Mucosa of descending colon (tissue), 3 donors: ENCODE measurements at regions not wholly inside any gene's neighbourhood (a gene's known extent, or its start where the extent isn't known, plus 50 kb on each side); places are given as distances from the start of the nearest gene placed in this dataset.

Source experiments
- ATAC-seq: fragments of 200-7000 bp; cut with Tn5 transposase; one replicate; pipeline ENCODE4 v1.9.1; 2020; ENCODE audit warnings: mild to moderate bottlenecking, moderate library complexity
- DNase-seq, 3 donors: peaks; one replicate each; pipeline ENCODE4 v3.0.0-alpha.2; 2020
- H3K36me3 ChIP-seq: fragments of 200-600 bp; one replicate; pipeline ENCODE4 v1.8.0; 2021; ENCODE audit warnings: low read depth, mild to moderate bottlenecking
- H3K4me1 ChIP-seq: fragments of 200-600 bp; one replicate; pipeline ENCODE4 v1.8.0; 2021; ENCODE audit warnings: low read depth, mild to moderate bottlenecking
- H3K4me3 ChIP-seq: fragments of 200-600 bp; one replicate; pipeline ENCODE4 v1.8.0; 2021; ENCODE audit warnings: mild to moderate bottlenecking
- H3K9me3 ChIP-seq: fragments of 200-600 bp; one replicate; pipeline ENCODE4 v1.8.0; 2021; ENCODE audit warnings: mild to moderate bottlenecking
- intact Hi-C, 2 donors: fragments of 100-400 bp; cut with DNase I in 1 of 2; cut with micrococcal nuclease in 1 of 2; formaldehyde crosslinking; loops; one replicate each; pipeline versions ENCODE4 v1.11.0 to v1.11.1; 2022; cut with DNase I, micrococcal nuclease
- TF ChIP-seq, protein P1 (sequence below): fragments of 200-600 bp; IDR thresholded peaks from one replicate; pipeline ENCODE4 v1.8.0; 2022; ENCODE audit warnings: antibody characterized with exemption, mild to moderate bottlenecking
- donor health status: DM: no; HTN: no; CAD: no; lungs with moderate emphysema.
- donor health status: DM: no; HTN: no; CAD: no.
- donor health status: DM: no; HTN: yes; CAD: no.

DNA sequence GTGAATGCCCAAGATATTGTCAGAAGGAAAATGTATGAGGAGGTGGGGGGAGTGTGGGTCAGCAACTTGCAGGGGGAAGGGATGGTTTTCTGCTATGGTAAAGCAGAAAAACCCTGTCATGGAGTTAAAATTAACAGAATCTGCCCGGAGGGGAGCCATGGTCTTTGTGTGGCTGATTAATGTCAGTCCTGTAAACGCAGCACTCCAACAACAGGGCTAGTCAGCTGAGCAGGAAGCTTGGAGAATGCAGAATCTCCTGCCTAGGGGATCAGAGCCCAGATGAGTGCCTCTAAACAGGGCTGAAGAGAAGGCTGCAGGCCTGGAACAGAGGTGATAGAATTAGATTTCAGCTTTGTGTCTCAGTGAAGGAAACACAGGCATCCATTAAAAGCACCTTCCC, 140.9 kb upstream of the MTNR1B start:
- Histone ChIP-seq H3K4me3 (no peak overlapping the region), H3K36me3 (no peaks in the 10 kb centered on the region), H3K9me3 (no peaks in the 10 kb centered on the region), H3K4me1 (no peaks in the 10 kb centered on the region)
- DNase-seq = no peak
- no peak for ATAC-seq
- intact Hi-C loops = no loop called here
- TF ChIP-seq, protein P1, sequence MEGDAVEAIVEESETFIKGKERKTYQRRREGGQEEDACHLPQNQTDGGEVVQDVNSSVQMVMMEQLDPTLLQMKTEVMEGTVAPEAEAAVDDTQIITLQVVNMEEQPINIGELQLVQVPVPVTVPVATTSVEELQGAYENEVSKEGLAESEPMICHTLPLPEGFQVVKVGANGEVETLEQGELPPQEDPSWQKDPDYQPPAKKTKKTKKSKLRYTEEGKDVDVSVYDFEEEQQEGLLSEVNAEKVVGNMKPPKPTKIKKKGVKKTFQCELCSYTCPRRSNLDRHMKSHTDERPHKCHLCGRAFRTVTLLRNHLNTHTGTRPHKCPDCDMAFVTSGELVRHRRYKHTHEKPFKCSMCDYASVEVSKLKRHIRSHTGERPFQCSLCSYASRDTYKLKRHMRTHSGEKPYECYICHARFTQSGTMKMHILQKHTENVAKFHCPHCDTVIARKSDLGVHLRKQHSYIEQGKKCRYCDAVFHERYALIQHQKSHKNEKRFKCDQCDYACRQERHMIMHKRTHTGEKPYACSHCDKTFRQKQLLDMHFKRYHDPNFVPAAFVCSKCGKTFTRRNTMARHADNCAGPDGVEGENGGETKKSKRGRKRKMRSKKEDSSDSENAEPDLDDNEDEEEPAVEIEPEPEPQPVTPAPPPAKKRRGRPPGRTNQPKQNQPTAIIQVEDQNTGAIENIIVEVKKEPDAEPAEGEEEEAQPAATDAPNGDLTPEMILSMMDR = no peak

- ATAC-seq (no peak), DNase-seq (no peak)
- TF ChIP-seq, protein P1 = no peak
- H3K4me3 ChIP-seq = no peak overlapping the region
- intact Hi-C loops = no loop called here
- H3K36me3 ChIP-seq = no peaks in the 10 kb centered on the region
- no peaks in the 10 kb centered on the region for H3K4me1 ChIP-seq
- H3K9me3 ChIP-seq = no peaks in the 10 kb centered on the region
Observed at GRCh38 chr11:92829121-92829520, 140.3 kb upstream of the MTNR1B start.

GRCh38 chr11:92829671-92830070, 139.8 kb upstream of the MTNR1B start:
- H3K4me3 ChIP-seq = no peak overlapping the region
- DNase-seq = no peak
- H3K9me3 ChIP-seq = no peaks in the 10 kb centered on the region
- no peaks in the 10 kb centered on the region for H3K4me1 ChIP-seq
- intact Hi-C loops = no loop called here
- H3K36me3 ChIP-seq = no peaks in the 10 kb centered on the region
- TF ChIP-seq, protein P1 = no peak
- no peak for ATAC-seq

DNA sequence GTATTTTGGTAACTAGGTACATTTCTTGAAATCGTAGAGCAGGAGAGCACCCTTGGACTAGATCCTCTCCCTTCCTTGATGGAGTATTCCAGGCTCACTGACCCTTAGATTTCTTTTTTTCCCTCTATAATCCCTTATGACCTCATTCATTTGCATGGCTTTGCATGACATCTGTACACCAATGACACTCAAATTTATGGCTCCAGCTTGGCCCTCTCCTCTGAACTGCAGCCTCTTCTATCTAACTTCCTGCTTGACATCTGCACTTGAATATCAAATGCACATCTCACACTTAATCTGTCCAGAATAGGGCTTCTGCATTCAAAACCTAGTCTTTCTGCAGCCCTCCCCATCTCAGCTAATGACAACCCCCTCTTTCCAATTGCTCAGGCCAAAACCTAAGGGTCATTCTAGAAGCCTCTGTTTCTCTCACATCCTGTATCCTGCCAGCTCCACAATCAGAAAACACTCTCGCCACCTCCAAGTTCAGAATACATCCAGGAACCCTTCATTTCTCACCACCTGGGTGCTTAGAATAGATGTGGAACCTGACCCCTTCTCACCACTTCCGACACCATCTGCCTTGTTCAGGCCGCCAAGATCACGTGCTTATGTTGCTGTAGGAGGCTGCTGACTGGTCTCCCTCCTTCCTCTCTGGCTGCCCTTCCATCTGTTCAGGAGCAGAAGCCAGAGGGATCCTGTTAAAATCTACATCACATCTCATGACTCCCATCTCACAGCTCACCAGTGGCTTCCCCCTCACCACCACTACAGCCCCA, 138.9 kb upstream of the MTNR1B start:
- no peak overlapping the region for H3K4me3 ChIP-seq
- DNase-seq (no peak), ATAC-seq (no peak)
- no peaks in the 10 kb centered on the region for H3K9me3 ChIP-seq
- TF ChIP-seq, protein P1 = no peak
- H3K36me3 ChIP-seq = no peaks in the 10 kb centered on the region
- no peaks in the 10 kb centered on the region for H3K4me1 ChIP-seq
- intact Hi-C loops = no loop called here

DNA sequence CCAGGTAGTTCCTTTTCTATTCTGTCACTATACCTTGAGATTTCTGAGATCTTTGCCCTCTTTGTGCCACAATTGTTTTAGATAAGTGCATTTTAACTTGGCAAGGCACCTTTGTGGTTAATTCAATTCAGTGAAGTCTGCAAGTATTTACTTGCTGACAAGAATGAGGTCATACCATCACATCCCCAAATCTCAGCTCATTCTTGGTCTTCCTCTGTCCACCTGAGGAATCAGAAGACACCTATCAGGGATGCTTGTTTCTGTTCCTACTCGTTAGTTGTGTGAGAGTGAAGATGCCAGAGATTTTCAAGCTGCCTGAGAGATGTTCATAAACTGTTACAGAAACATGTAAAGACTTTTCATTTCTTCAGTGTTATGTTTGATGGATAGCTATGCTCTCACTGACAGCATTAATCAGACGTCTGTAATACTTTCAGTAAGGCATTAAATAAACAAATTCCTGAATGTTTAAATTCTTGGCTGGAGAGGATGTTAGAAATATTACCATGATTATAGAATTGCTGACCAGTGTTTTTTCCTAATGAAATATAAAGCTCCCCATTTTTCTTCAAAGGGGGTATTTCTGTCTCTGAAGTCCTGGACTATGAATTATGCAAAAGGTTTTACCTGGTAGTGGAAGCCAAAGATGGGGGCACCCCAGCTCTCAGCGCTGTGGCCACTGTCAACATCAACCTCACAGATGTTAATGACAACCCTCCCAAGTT, 135.0 kb upstream of the MTNR1B start:
- no peaks in the 10 kb centered on the region for H3K4me1 ChIP-seq
- no peaks in the 10 kb centered on the region for H3K9me3 ChIP-seq
- ATAC-seq = no peak
- H3K36me3 ChIP-seq = no peaks in the 10 kb centered on the region
- DNase-seq = no peak
- H3K4me3 ChIP-seq = no peak overlapping the region
- TF ChIP-seq, protein P1 = no peak
- intact Hi-C loops = no loop called here
